H1 (cell line): ENCODE measurements at regions not wholly inside any gene's neighbourhood (a gene's known extent, or its start where the extent isn't known, plus 50 kb on each side); places are given as distances from the start of the nearest gene placed in this dataset.

Experiments
- CTCF ChIA-PET: fragments of 300-600 bp; sonication (Branson Sonifier 250); formaldehyde crosslinking; loops from one replicate; lab custom pipeline; 2021; ENCODE audit not compliant: partially characterized antibody; lab: Charles Lee
- POLR2A ChIA-PET: fragments of 300-600 bp; sonication (Branson Sonifier 250); formaldehyde crosslinking; loops from one replicate; lab custom pipeline; 2021; ENCODE audit warnings: inconsistent platforms; ENCODE audit not compliant: partially characterized antibody; lab: Charles Lee
- DNase-seq, 2 experiments: peaks; one replicate each; pipeline versions ENCODE4 v3.0.0 to v3.0.0-alpha.2; 2010 to 2022; ENCODE audit warnings: low spot score in 2 of 2, low read depth in 1 of 2, mixed read lengths in 1 of 2
- FAIRE-seq: peaks from 2 replicates; lab custom pipeline; 2011; peaks lifted over from hg19 to GRCh38; lab: Jason Lieb, UNC
- H2AFZ ChIP-seq: 2 replicates; pipeline ENCODE4 v1.8.1; 2012; ENCODE audit warnings: low read length, inconsistent platforms
- H2AK5ac ChIP-seq: 2 replicates; pipeline ENCODE4 v1.6.1; 2013; ENCODE audit warnings: low read depth, low read length
- H2BK120ac ChIP-seq: replicated peaks from 2 replicates; pipeline ENCODE3; 2013; ENCODE audit warnings: low read depth, low read length, inconsistent platforms
- H2BK12ac ChIP-seq: 2 replicates; pipeline ENCODE4 v1.6.1; 2013; ENCODE audit warnings: low read depth, low read length
- H2BK15ac ChIP-seq: 2 replicates; pipeline ENCODE4 v1.6.1; 2013; ENCODE audit warnings: low read length
- H2BK20ac ChIP-seq: 2 replicates; pipeline ENCODE4 v1.6.1; 2013; ENCODE audit warnings: low read length
- H2BK5ac ChIP-seq: 2 replicates; pipeline ENCODE4 v1.6.1; 2013; ENCODE audit warnings: low read depth, low read length
- H3K14ac ChIP-seq: 2 replicates; pipeline ENCODE4 v1.6.1; 2013; ENCODE audit warnings: inconsistent platforms; ENCODE audit not compliant: insufficient read length
- H3K18ac ChIP-seq: 2 replicates; pipeline ENCODE4 v1.6.1; 2013; ENCODE audit warnings: low read length; ENCODE audit errors: extremely low read depth
- H3K23ac ChIP-seq: 2 replicates; pipeline ENCODE4 v1.6.1; 2013; ENCODE audit warnings: inconsistent platforms; ENCODE audit not compliant: insufficient read length
- H3K23me2 ChIP-seq: 2 replicates; pipeline ENCODE4 v1.6.1; 2013; ENCODE audit warnings: low read depth, low read length
- H3K27ac ChIP-seq: 2 replicates; pipeline ENCODE4 v1.6.1; 2011; ENCODE audit warnings: low read depth, low read length, inconsistent platforms
- H3K27me3 ChIP-seq, 4 experiments: replicated peaks in 1 of 4; 1 replicate in 1 of 4; 2 replicates in 3 of 4; pipeline versions ENCODE4 v1.6.1 to v1.8.1; 2011 to 2013; ENCODE audit warnings: low read length in 3 of 4, mild to moderate bottlenecking in 3 of 4, inconsistent platforms in 2 of 4, mixed read lengths in 2 of 4, moderate library complexity in 1 of 4; ENCODE audit not compliant: control insufficient read depth in 3 of 4, insufficient read depth in 3 of 4; ENCODE audit errors: extremely low read depth in 1 of 4
- H3K36me3 ChIP-seq, 4 experiments: 2 replicates each; pipeline versions ENCODE4 v1.6.1 to v1.8.1; 2011 to 2013; ENCODE audit warnings: mild to moderate bottlenecking in 4 of 4, low read length in 3 of 4, moderate library complexity in 2 of 4, control low read depth in 1 of 4, inconsistent platforms in 1 of 4; ENCODE audit not compliant: insufficient read depth in 4 of 4, control insufficient read depth in 2 of 4
- H3K4ac ChIP-seq: replicated peaks from 2 replicates; pipeline ENCODE3; 2013; ENCODE audit warnings: low read length, low read depth, mixed read lengths, inconsistent platforms; ENCODE audit not compliant: insufficient read length
- H3K4me1 ChIP-seq, 4 experiments: replicated peaks in 1 of 4; 1 replicate in 1 of 4; 2 replicates in 3 of 4; pipeline versions ENCODE4 v1.6.1 to v1.8.1; 2011 to 2013; ENCODE audit warnings: low read length in 3 of 4, inconsistent platforms in 2 of 4, mixed read lengths in 1 of 4; ENCODE audit not compliant: insufficient read depth in 4 of 4, control insufficient read depth in 3 of 4
- H3K4me2 ChIP-seq, 2 experiments: 2 replicates each; pipeline versions ENCODE4 v1.6.1 to v1.8.1; 2011 to 2013; ENCODE audit warnings: low read depth in 2 of 2, low read length in 2 of 2, control low read depth in 1 of 2, inconsistent platforms in 1 of 2, mild to moderate bottlenecking in 1 of 2; ENCODE audit not compliant: insufficient read depth in 1 of 2
- H3K4me3 ChIP-seq, 4 experiments: fragments of 200-600, 300-600 bp in 1 of 4; sonication (generic), shearing (Covaris generic), sonication (Bioruptor Twin) in 1 of 4; 2 replicates each; pipeline versions ENCODE4 v1.5.1 to v1.8.1; 2011 to 2016; ENCODE audit warnings: low read length in 4 of 4, low read depth in 3 of 4, control low read depth in 2 of 4, inconsistent platforms in 2 of 4, mild to moderate bottlenecking in 2 of 4, mixed read lengths in 1 of 4, moderate library complexity in 1 of 4; ENCODE audit not compliant: insufficient read depth in 2 of 4; ENCODE audit errors: extremely low read depth in 1 of 4
- H3K56ac ChIP-seq: replicated peaks from 2 replicates; pipeline ENCODE3; 2013; ENCODE audit warnings: low read depth, mild to moderate bottlenecking, mixed read lengths, low read length, inconsistent platforms; ENCODE audit not compliant: insufficient read length
- H3K79me1 ChIP-seq: 2 replicates; pipeline ENCODE4 v1.6.1; 2013; ENCODE audit warnings: low read depth, low read length, control low read depth
- H3K79me2 ChIP-seq, 2 experiments: 2 replicates each; pipeline versions ENCODE4 v1.6.1 to v1.8.1; 2012 to 2013; ENCODE audit warnings: low read length in 2 of 2, mild to moderate bottlenecking in 2 of 2, inconsistent platforms in 1 of 2; ENCODE audit not compliant: insufficient read depth in 2 of 2, control insufficient read depth in 1 of 2
- H3K9ac ChIP-seq, 4 experiments: replicated peaks in 1 of 4; 1 replicate in 1 of 4; 2 replicates in 3 of 4; pipeline versions ENCODE4 v1.6.1 to v1.8.1; 2011 to 2013; ENCODE audit warnings: low read depth in 3 of 4, low read length in 3 of 4, control low read depth in 2 of 4, mild to moderate bottlenecking in 2 of 4, moderate library complexity in 2 of 4, inconsistent platforms in 1 of 4; ENCODE audit errors: extremely low read depth in 1 of 4
- H3K9me3 ChIP-seq, 2 experiments: 2 replicates each; pipeline versions ENCODE4 v1.6.1 to v1.8.1; 2012 to 2013; ENCODE audit warnings: mild to moderate bottlenecking in 2 of 2, moderate library complexity in 2 of 2, control low read depth in 1 of 2, inconsistent platforms in 1 of 2, low read depth in 1 of 2, low read length in 1 of 2, mixed read lengths in 1 of 2; ENCODE audit not compliant: insufficient read depth in 2 of 2
- H4K20me1 ChIP-seq, 2 experiments: replicated peaks in 1 of 2; 2 replicates each; pipeline versions ENCODE3 to v1.8.1; 2011 to 2013; ENCODE audit warnings: inconsistent platforms in 2 of 2, low read length in 2 of 2, mild to moderate bottlenecking in 1 of 2; ENCODE audit not compliant: insufficient read depth in 2 of 2, control insufficient read depth in 1 of 2
- H4K5ac ChIP-seq: 2 replicates; pipeline ENCODE4 v1.6.1; 2013; ENCODE audit warnings: low read length, low read depth, mixed read lengths, inconsistent platforms; ENCODE audit not compliant: insufficient read length
- H4K8ac ChIP-seq: 2 replicates; pipeline ENCODE4 v1.8.0; 2013; ENCODE audit warnings: mild to moderate bottlenecking, moderate library complexity, low read length, inconsistent platforms; ENCODE audit not compliant: insufficient read depth; ENCODE audit errors: extremely low read depth
- H4K91ac ChIP-seq: replicated peaks from 2 replicates; pipeline ENCODE3; 2013; ENCODE audit warnings: low read length, mixed read lengths, inconsistent platforms; ENCODE audit not compliant: insufficient read length
- CTCF ChIP-seq, 3 experiments: IDR thresholded peaks; 1 replicate in 2 of 3; 2 replicates in 1 of 3; pipeline versions ENCODE4 v1.5.1 to v1.6.1; 2011; ENCODE audit warnings: low read length in 3 of 3, mild to moderate bottlenecking in 3 of 3, inconsistent platforms in 2 of 3, low read depth in 1 of 3, moderate library complexity in 1 of 3; ENCODE audit not compliant: insufficient read depth in 1 of 3; ENCODE audit errors: control extremely low read depth in 1 of 3
- KDM5A ChIP-seq: fragments of 200-600 bp; IDR thresholded peaks from 2 replicates; pipeline ENCODE4 v1.7.1; 2012; ENCODE audit warnings: mild to moderate bottlenecking, low read length, inconsistent platforms, mixed read lengths
- RBBP5 ChIP-seq: IDR thresholded peaks from 2 replicates; pipeline ENCODE4 v1.7.1; 2012; ENCODE audit warnings: low read depth, mild to moderate bottlenecking, inconsistent platforms, low read length, moderate library complexity, borderline replicate concordance
- TCF12 ChIP-seq: IDR thresholded peaks from 2 replicates; pipeline ENCODE4 v1.6.1; 2011; ENCODE audit warnings: low read depth, mild to moderate bottlenecking, low read length

GRCh38 chr13:84574851-84575250 lies 692.6 kb upstream of the SLITRK1 start:
- H2BK120ac ChIP-seq = no peak overlapping the region
- no peak overlapping the region for H3K18ac ChIP-seq
- no peak overlapping the region for H4K8ac ChIP-seq
- H4K91ac ChIP-seq = no peak overlapping the region
- no peak overlapping the region for H3K23ac ChIP-seq
- POLR2A ChIA-PET = no interaction called here
- H4K5ac ChIP-seq = no peak overlapping the region
- no peaks in the 10 kb centered on the region for H3K79me2 ChIP-seq
- no peaks in the 10 kb centered on the region for H4K20me1 ChIP-seq
- no peaks in the 10 kb centered on the region for H3K36me3 ChIP-seq
- H2AK5ac ChIP-seq = no peak overlapping the region
- H3K4ac ChIP-seq = no peak overlapping the region
- no peak overlapping the region for H3K14ac ChIP-seq
- H3K56ac ChIP-seq = no peak overlapping the region
- H3K9ac ChIP-seq = no peak overlapping the region
- no peak overlapping the region for H2BK12ac ChIP-seq
- H3K79me1 ChIP-seq = no peaks in the 10 kb centered on the region
- H2BK5ac ChIP-seq = no peak overlapping the region
- DNase-seq = no peak
- no peak for TF ChIP-seq KDM5A
- TF ChIP-seq TCF12 = no peak
- TF ChIP-seq RBBP5 = no peak
- TF ChIP-seq CTCF (IDR thresholded peaks at IDR 0.05; ENCODE audit: control extremely low read depth in 1 of 3, insufficient read depth in 1 of 3, low read depth in 1 of 3, low read length in 3 of 3) = peak in 1 of 3 experiments; percentile 8; a peak in 1 of 4 replicates
- TF ChIP-seq, all 59 proteins: peak for 1
- Histone ChIP-seq H2AFZ (no peak overlapping the region), H2BK20ac (no peak overlapping the region), H3K9me3 (no peaks in the 10 kb centered on the region), H3K23me2 (no peaks in the 10 kb centered on the region), H2BK15ac (no peak overlapping the region), H3K4me1 (no peaks in the 10 kb centered on the region), H3K4me3 (no peak overlapping the region), H3K27ac (no peak overlapping the region), H3K27me3 (no peaks in the 10 kb centered on the region), H3K4me2 (no peak overlapping the region)
- CTCF ChIA-PET = interaction anchor here (0.9 to 1.1 kb wide), 2 partner anchors 9 to 80 kb away, joined by 3 read pairs; no protein-coding TSS in a partner anchor
- no peak for FAIRE-seq
